HG03039 (cell line): ENCODE measurements at regions not wholly inside any gene's neighbourhood (a gene's known extent, or its start where the extent isn't known, plus 50 kb on each side); places are given as distances from the start of the nearest gene placed in this dataset.
"Not testable (repeated sequence)": the region's sequence is repeated elsewhere in the genome, so short reads cannot be mapped to it uniquely, and the experiment has no call there.

ENCODE experiments used
- ATAC-seq: cut with Tn5 transposase; IDR thresholded peaks from one replicate; pipeline ENCODE4 v1.9.1; 2021; ENCODE audit warnings: mild to moderate bottlenecking, moderate library complexity; ENCODE audit not compliant: unreplicated experiment

- no peak for ATAC-seq
Observed at GRCh38 chr4:58871509-58871908, 1761.3 kb upstream of the IGFBP7 start.

- ATAC-seq, result no peak
Observed at GRCh38 chr4:58849026-58849425, 1738.8 kb upstream of the IGFBP7 start.

- no peak for ATAC-seq
Observed at GRCh38 chr4:58843455-58843854, 1733.3 kb upstream of the IGFBP7 start.

- ATAC-seq, result no peak
Observed at GRCh38 chr4:58833126-58833525, 1722.9 kb upstream of the IGFBP7 start.

- ATAC-seq, result no peak
Observed at GRCh38 chr4:58825278-58825677, 1715.1 kb upstream of the IGFBP7 start.

- ATAC-seq, result not testable (repeated sequence)
Observed at GRCh38 chr4:58818560-58818959, 1708.4 kb upstream of the IGFBP7 start.

- no peak for ATAC-seq
Observed at GRCh38 chr4:58809948-58810347, 1699.8 kb upstream of the IGFBP7 start.

GRCh38 chr4:58809366-58809765, 1699.2 kb upstream of the IGFBP7 start:
- no peak for ATAC-seq

- ATAC-seq, result no peak
Observed at GRCh38 chr4:58808817-58809216, 1698.6 kb upstream of the IGFBP7 start.

GRCh38 chr4:58807843-58808615, 1697.8 kb upstream of the IGFBP7 start:
- no peak for ATAC-seq

GRCh38 chr4:58776627-58777026, 1666.4 kb upstream of the IGFBP7 start:
- ATAC-seq, result no peak

GRCh38 chr4:58767598-58767997, 1657.4 kb upstream of the IGFBP7 start:
- ATAC-seq, result no peak

- no peak for ATAC-seq
Observed at GRCh38 chr4:58766763-58767162, 1656.6 kb upstream of the IGFBP7 start.

GRCh38 chr4:58761563-58761962, 1651.4 kb upstream of the IGFBP7 start:
- no peak for ATAC-seq

- no peak for ATAC-seq
Observed at GRCh38 chr4:58760737-58761136, 1650.6 kb upstream of the IGFBP7 start.

- ATAC-seq, result no peak
Observed at GRCh38 chr4:58760100-58760499, 1649.9 kb upstream of the IGFBP7 start.

GRCh38 chr4:58749206-58749605, 1639.0 kb upstream of the IGFBP7 start:
- no peak for ATAC-seq

GRCh38 chr4:58740897-58741296, 1630.7 kb upstream of the IGFBP7 start:
- no peak for ATAC-seq

GRCh38 chr4:58739275-58739674, 1629.1 kb upstream of the IGFBP7 start:
- ATAC-seq, result no peak

GRCh38 chr4:58738375-58738774, 1628.2 kb upstream of the IGFBP7 start:
- ATAC-seq, result no peak

GRCh38 chr4:58734030-58734674, 1624.0 kb upstream of the IGFBP7 start:
- ATAC-seq, result no peak

- no peak for ATAC-seq
Observed at GRCh38 chr4:58732973-58733372, 1622.8 kb upstream of the IGFBP7 start.

GRCh38 chr4:58723954-58724353, 1613.8 kb upstream of the IGFBP7 start:
- no peak for ATAC-seq
